WTC11 (cell line): ENCODE measurements at regions not wholly inside any gene's neighbourhood (a gene's known extent, or its start where the extent isn't known, plus 50 kb on each side); places are given as distances from the start of the nearest gene placed in this dataset.

Experiments
- AR ChIP-seq: fragments of 250-450 bp; sonication (Bioruptor Pico); IDR thresholded peaks from 2 replicates; pipeline ENCODE4 v1.9.0; 2021; ENCODE audit warnings: mild to moderate bottlenecking
- ATF2 ChIP-seq: sonication (generic); formaldehyde crosslinking; IDR thresholded peaks from 2 replicates; pipeline ENCODE4 v1.8.1; 2022; ENCODE audit warnings: low read depth, missing genetic modification reagents, borderline replicate concordance
- CREB1 ChIP-seq: sonication (generic); formaldehyde crosslinking; IDR thresholded peaks from 2 replicates; pipeline ENCODE4 v1.8.0; 2023; ENCODE audit warnings: mild to moderate bottlenecking, missing genetic modification reagents
- SMAD3 ChIP-seq: sonication (generic); formaldehyde crosslinking; IDR thresholded peaks from 2 replicates; pipeline ENCODE4 v1.8.0; 2022; ENCODE audit warnings: missing genetic modification reagents, mild to moderate bottlenecking, borderline replicate concordance
- SP1 ChIP-seq: sonication (generic); formaldehyde crosslinking; conservative IDR thresholded peaks from 2 replicates; pipeline ENCODE4 v1.8.1; 2022; ENCODE audit warnings: missing genetic modification reagents
- TF ChIP-seq, protein P1 (sequence below): fragments of 200-600 bp; IDR thresholded peaks from 2 replicates; pipeline ENCODE4 v1.8.0; 2022; ENCODE audit warnings: antibody characterized with exemption
- TF ChIP-seq, protein P2 (sequence below): sonication (generic); formaldehyde crosslinking; IDR thresholded peaks from 2 replicates; pipeline ENCODE4 v1.8.0; 2022; ENCODE audit warnings: mild to moderate bottlenecking, missing genetic modification reagents
- TF ChIP-seq, protein P3 (sequence below): sonication (generic); formaldehyde crosslinking; IDR thresholded peaks from 2 replicates; pipeline ENCODE4 v1.8.1; 2022; ENCODE audit warnings: mild to moderate bottlenecking, moderate library complexity, missing genetic modification reagents
- TF ChIP-seq, protein P4 (sequence below): sonication (generic); formaldehyde crosslinking; IDR thresholded peaks from 2 replicates; pipeline ENCODE4 v1.8.1; 2023; ENCODE audit warnings: mild to moderate bottlenecking, missing genetic modification reagents, moderate library complexity
- TF ChIP-seq, protein P5 (sequence below): sonication (generic); formaldehyde crosslinking; IDR thresholded peaks from 2 replicates; pipeline ENCODE4 v1.8.1; 2023; ENCODE audit warnings: mild to moderate bottlenecking, missing genetic modification reagents
- TF ChIP-seq, protein P6 (sequence below): sonication (generic); formaldehyde crosslinking; IDR thresholded peaks from 2 replicates; pipeline ENCODE4 v1.8.0; 2022; ENCODE audit warnings: mild to moderate bottlenecking, missing genetic modification reagents

- TF ChIP-seq SMAD3 (no peak), AR (no peak), CREB1 (CRISPR knock-in tag) (no peak), SP1 (no peak), ATF2 (CRISPR knock-in tag) (no peak)
- TF ChIP-seq, protein P1, sequence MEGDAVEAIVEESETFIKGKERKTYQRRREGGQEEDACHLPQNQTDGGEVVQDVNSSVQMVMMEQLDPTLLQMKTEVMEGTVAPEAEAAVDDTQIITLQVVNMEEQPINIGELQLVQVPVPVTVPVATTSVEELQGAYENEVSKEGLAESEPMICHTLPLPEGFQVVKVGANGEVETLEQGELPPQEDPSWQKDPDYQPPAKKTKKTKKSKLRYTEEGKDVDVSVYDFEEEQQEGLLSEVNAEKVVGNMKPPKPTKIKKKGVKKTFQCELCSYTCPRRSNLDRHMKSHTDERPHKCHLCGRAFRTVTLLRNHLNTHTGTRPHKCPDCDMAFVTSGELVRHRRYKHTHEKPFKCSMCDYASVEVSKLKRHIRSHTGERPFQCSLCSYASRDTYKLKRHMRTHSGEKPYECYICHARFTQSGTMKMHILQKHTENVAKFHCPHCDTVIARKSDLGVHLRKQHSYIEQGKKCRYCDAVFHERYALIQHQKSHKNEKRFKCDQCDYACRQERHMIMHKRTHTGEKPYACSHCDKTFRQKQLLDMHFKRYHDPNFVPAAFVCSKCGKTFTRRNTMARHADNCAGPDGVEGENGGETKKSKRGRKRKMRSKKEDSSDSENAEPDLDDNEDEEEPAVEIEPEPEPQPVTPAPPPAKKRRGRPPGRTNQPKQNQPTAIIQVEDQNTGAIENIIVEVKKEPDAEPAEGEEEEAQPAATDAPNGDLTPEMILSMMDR, result no peak
- TF ChIP-seq, protein P2, sequence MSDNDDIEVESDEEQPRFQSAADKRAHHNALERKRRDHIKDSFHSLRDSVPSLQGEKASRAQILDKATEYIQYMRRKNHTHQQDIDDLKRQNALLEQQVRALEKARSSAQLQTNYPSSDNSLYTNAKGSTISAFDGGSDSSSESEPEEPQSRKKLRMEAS, result no peak
- TF ChIP-seq, protein P3, sequence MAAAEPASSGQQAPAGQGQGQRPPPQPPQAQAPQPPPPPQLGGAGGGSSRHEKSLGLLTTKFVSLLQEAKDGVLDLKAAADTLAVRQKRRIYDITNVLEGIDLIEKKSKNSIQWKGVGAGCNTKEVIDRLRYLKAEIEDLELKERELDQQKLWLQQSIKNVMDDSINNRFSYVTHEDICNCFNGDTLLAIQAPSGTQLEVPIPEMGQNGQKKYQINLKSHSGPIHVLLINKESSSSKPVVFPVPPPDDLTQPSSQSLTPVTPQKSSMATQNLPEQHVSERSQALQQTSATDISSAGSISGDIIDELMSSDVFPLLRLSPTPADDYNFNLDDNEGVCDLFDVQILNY (CRISPR knock-in tag), result no peak
- TF ChIP-seq, protein P4, sequence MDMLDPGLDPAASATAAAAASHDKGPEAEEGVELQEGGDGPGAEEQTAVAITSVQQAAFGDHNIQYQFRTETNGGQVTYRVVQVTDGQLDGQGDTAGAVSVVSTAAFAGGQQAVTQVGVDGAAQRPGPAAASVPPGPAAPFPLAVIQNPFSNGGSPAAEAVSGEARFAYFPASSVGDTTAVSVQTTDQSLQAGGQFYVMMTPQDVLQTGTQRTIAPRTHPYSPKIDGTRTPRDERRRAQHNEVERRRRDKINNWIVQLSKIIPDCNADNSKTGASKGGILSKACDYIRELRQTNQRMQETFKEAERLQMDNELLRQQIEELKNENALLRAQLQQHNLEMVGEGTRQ (CRISPR knock-in tag), result no peak
- TF ChIP-seq, protein P5, sequence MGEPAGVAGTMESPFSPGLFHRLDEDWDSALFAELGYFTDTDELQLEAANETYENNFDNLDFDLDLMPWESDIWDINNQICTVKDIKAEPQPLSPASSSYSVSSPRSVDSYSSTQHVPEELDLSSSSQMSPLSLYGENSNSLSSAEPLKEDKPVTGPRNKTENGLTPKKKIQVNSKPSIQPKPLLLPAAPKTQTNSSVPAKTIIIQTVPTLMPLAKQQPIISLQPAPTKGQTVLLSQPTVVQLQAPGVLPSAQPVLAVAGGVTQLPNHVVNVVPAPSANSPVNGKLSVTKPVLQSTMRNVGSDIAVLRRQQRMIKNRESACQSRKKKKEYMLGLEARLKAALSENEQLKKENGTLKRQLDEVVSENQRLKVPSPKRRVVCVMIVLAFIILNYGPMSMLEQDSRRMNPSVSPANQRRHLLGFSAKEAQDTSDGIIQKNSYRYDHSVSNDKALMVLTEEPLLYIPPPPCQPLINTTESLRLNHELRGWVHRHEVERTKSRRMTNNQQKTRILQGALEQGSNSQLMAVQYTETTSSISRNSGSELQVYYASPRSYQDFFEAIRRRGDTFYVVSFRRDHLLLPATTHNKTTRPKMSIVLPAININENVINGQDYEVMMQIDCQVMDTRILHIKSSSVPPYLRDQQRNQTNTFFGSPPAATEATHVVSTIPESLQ, result no peak
- TF ChIP-seq, protein P6, sequence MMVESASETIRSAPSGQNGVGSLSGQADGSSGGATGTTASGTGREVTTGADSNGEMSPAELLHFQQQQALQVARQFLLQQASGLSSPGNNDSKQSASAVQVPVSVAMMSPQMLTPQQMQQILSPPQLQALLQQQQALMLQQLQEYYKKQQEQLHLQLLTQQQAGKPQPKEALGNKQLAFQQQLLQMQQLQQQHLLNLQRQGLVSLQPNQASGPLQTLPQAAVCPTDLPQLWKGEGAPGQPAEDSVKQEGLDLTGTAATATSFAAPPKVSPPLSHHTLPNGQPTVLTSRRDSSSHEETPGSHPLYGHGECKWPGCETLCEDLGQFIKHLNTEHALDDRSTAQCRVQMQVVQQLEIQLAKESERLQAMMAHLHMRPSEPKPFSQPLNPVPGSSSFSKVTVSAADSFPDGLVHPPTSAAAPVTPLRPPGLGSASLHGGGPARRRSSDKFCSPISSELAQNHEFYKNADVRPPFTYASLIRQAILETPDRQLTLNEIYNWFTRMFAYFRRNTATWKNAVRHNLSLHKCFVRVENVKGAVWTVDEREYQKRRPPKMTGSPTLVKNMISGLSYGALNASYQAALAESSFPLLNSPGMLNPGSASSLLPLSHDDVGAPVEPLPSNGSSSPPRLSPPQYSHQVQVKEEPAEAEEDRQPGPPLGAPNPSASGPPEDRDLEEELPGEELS (CRISPR knock-in tag), result no peak
Measured at GRCh38 chr6:92848459-92848858, 570.9 kb downstream of the EPHA7 start.
